Spinal cord (tissue), 9 donors: ENCODE measurements at regions not wholly inside any gene's neighbourhood (a gene's known extent, or its start where the extent isn't known, plus 50 kb on each side); places are given as distances from the start of the nearest gene placed in this dataset.

ENCODE experiments used
- DNase-seq, 6 donors: peaks; one replicate each; pipeline versions ENCODE4 v3.0.0 to v3.0.0-alpha.2; 2013 to 2015; ENCODE audit warnings: low spot score in 6 of 6, low read depth in 4 of 6
- H3K27ac ChIP-seq: one replicate; pipeline ENCODE4 v1.5.1; 2013; ENCODE audit warnings: low read depth, low read length, control low read depth
- H3K27me3 ChIP-seq: one replicate; pipeline ENCODE4 v1.6.1; 2013; ENCODE audit warnings: low read length; ENCODE audit not compliant: control insufficient read depth, insufficient read depth
- H3K36me3 ChIP-seq: one replicate; pipeline ENCODE4 v1.6.1; 2013; ENCODE audit warnings: low read length; ENCODE audit not compliant: control insufficient read depth, insufficient read depth
- H3K4me1 ChIP-seq: one replicate; pipeline ENCODE4 v1.6.1; 2013; ENCODE audit warnings: low read length; ENCODE audit not compliant: control insufficient read depth, insufficient read depth
- H3K4me3 ChIP-seq: one replicate; pipeline ENCODE4 v1.5.1; 2013; ENCODE audit warnings: low read depth, low read length, control low read depth
- H3K9me3 ChIP-seq: one replicate; pipeline ENCODE4 v1.6.1; 2013; ENCODE audit warnings: low read length; ENCODE audit not compliant: control insufficient read depth, insufficient read depth
- WGBS: methylation state at CpG from one replicate; pipeline ENCODE4 v1.1.5; 2013; ENCODE audit warnings: missing lambda C conversion rate; ENCODE audit not compliant: insufficient coverage; 5-methylcytosine and 5-hydroxymethylcytosine counted together
- donor health status: healthy.

- Histone ChIP-seq H3K4me1 (no peaks in the 10 kb centered on the region), H3K36me3 (no peaks in the 10 kb centered on the region), H3K4me3 (no peak overlapping the region), H3K9me3 (no peaks in the 10 kb centered on the region), H3K27ac (no peak overlapping the region), H3K27me3 (no peaks in the 10 kb centered on the region)
- DNase-seq: no peak
- 100% methylated on average over 1 of the region's 2 CpGs for WGBS
Measured at GRCh38 chr2:163375070-163375469, 360.7 kb downstream of the FIGN start.

- WGBS: 100% methylated on average over 1 of the region's 3 CpGs
Measured at GRCh38 chr2:163374282-163374681, 361.5 kb downstream of the FIGN start.

GRCh38 chr2:163373496-163373895 lies 362.3 kb downstream of the FIGN start:
- 100% methylated on average over 1 of the region's 1 CpG for WGBS

More at GRCh38 chr2:163374282-163374681, 361.5 kb downstream of the FIGN start:
- Histone ChIP-seq H3K4me1 (no peaks in the 10 kb centered on the region), H3K27me3 (no peaks in the 10 kb centered on the region), H3K4me3 (no peak overlapping the region), H3K27ac (no peak overlapping the region), H3K36me3 (no peaks in the 10 kb centered on the region), H3K9me3 (no peaks in the 10 kb centered on the region)
- no peak for DNase-seq

GRCh38 chr2:163370169-163370886 lies 365.5 kb downstream of the FIGN start:
- no peaks in the 10 kb centered on the region for H3K36me3 ChIP-seq
- no peaks in the 10 kb centered on the region for H3K4me1 ChIP-seq
- WGBS: no CpG with 5 or more reads among the region's 4 CpGs
- no peaks in the 10 kb centered on the region for H3K9me3 ChIP-seq
- H3K27me3 ChIP-seq: no peaks in the 10 kb centered on the region
- H3K4me3 ChIP-seq: no peak overlapping the region
- DNase-seq: no peak
- no peak overlapping the region for H3K27ac ChIP-seq

More at GRCh38 chr2:163373496-163373895, 362.3 kb downstream of the FIGN start:
- Histone ChIP-seq H3K9me3 (no peaks in the 10 kb centered on the region), H3K27me3 (no peaks in the 10 kb centered on the region), H3K4me3 (no peak overlapping the region), H3K4me1 (no peaks in the 10 kb centered on the region), H3K27ac (no peak overlapping the region), H3K36me3 (no peaks in the 10 kb centered on the region)
- DNase-seq: no peak

- WGBS: no CpG with 5 or more reads among the region's 1 CpG
- Histone ChIP-seq H3K27me3 (no peaks in the 10 kb centered on the region), H3K27ac (no peak overlapping the region), H3K36me3 (no peaks in the 10 kb centered on the region), H3K4me3 (no peak overlapping the region), H3K4me1 (no peaks in the 10 kb centered on the region), H3K9me3 (no peaks in the 10 kb centered on the region)
- no peak for DNase-seq
Measured at GRCh38 chr2:163369111-163369510, 366.7 kb downstream of the FIGN start.

- DNase-seq: no peak
Measured at GRCh38 chr2:163368655-163369054, 367.2 kb downstream of the FIGN start.

GRCh38 chr2:163367825-163368582 lies 367.8 kb downstream of the FIGN start:
- no peaks in the 10 kb centered on the region for H3K9me3 ChIP-seq
- no peak overlapping the region for H3K4me3 ChIP-seq
- no peaks in the 10 kb centered on the region for H3K36me3 ChIP-seq
- H3K27ac ChIP-seq: no peak overlapping the region
- H3K4me1 ChIP-seq: no peaks in the 10 kb centered on the region
- no peak for DNase-seq
- no peaks in the 10 kb centered on the region for H3K27me3 ChIP-seq
- no CpG with 5 or more reads among the region's 4 CpGs for WGBS

More at GRCh38 chr2:163368655-163369054, 367.2 kb downstream of the FIGN start:
- no peaks in the 10 kb centered on the region for H3K36me3 ChIP-seq
- H3K9me3 ChIP-seq: no peaks in the 10 kb centered on the region
- H3K27ac ChIP-seq: no peak overlapping the region
- no peaks in the 10 kb centered on the region for H3K27me3 ChIP-seq
- no peaks in the 10 kb centered on the region for H3K4me1 ChIP-seq
- H3K4me3 ChIP-seq: no peak overlapping the region

- H3K4me1 ChIP-seq: no peaks in the 10 kb centered on the region
- no peaks in the 10 kb centered on the region for H3K9me3 ChIP-seq
- H3K27me3 ChIP-seq: no peaks in the 10 kb centered on the region
- no peaks in the 10 kb centered on the region for H3K36me3 ChIP-seq
- H3K27ac ChIP-seq: no peak overlapping the region
- DNase-seq: no peak
- H3K4me3 ChIP-seq: no peak overlapping the region
Measured at GRCh38 chr2:163364736-163365135, 371.1 kb downstream of the FIGN start.

- Histone ChIP-seq H3K4me1 (peaks cover 2% of the 10 kb centered on the region), H3K27me3 (no peaks in the 10 kb centered on the region), H3K9me3 (no peaks in the 10 kb centered on the region), H3K36me3 (no peaks in the 10 kb centered on the region), H3K4me3 (no peak overlapping the region), H3K27ac (no peak overlapping the region)
- no peak for DNase-seq
- no CpG with 5 or more reads among the region's 1 CpG for WGBS
Measured at GRCh38 chr2:163353551-163353950, 382.3 kb downstream of the FIGN start.

GRCh38 chr2:163351966-163352365 lies 383.8 kb downstream of the FIGN start:
- H3K9me3 ChIP-seq: no peaks in the 10 kb centered on the region
- WGBS: no CpG with 5 or more reads among the region's 2 CpGs
- no peaks in the 10 kb centered on the region for H3K36me3 ChIP-seq
- H3K27me3 ChIP-seq: no peaks in the 10 kb centered on the region
- peaks cover 10% of the 10 kb centered on the region for H3K4me1 ChIP-seq
- no peak overlapping the region for H3K27ac ChIP-seq
- DNase-seq: peak in 2 of 6 donors; percentile 30 to 42
- no peak overlapping the region for H3K4me3 ChIP-seq
